HEK293 (cell line): ENCODE measurements at regions not wholly inside any gene's neighbourhood (a gene's known extent, or its start where the extent isn't known, plus 50 kb on each side); places are given as distances from the start of the nearest gene placed in this dataset.

Experiments
- CTCF ChIA-PET: fragments of 350-600 bp; formaldehyde crosslinking; extraction: SDS; loops from one replicate; lab custom pipeline; 2021; ENCODE audit warnings: antibody characterized with exemption; lab: Yijun Ruan, JAX
- POLR2A ChIA-PET: fragments of 300-600 bp; formaldehyde crosslinking; extraction: SDS; loops from one replicate; lab custom pipeline; 2020; ENCODE audit warnings: antibody characterized with exemption, inconsistent platforms; lab: Yijun Ruan, JAX
- H3K27ac ChIP-seq: fragments of 200-500 bp; sonication (Bioruptor generic); 2 replicates; pipeline ENCODE4 v1.5.1; 2014; ENCODE audit warnings: low read depth, low read length, control low read depth, inconsistent platforms; ENCODE audit errors: extremely low read depth
- H3K36me3 ChIP-seq, 2 experiments: fragments of 200-500 bp in 1 of 2; sonication (Bioruptor generic) in 1 of 2; 1 replicate in 1 of 2; 2 replicates in 1 of 2; pipeline ENCODE4 v1.5.1; 2014 to 2017; ENCODE audit warnings: inconsistent platforms in 2 of 2, low read length in 2 of 2; ENCODE audit not compliant: control insufficient read depth in 2 of 2, insufficient read depth in 1 of 2
- H3K4me1 ChIP-seq: fragments of 200-500 bp; sonication (Bioruptor generic); 2 replicates; pipeline ENCODE4 v1.5.1; 2014; ENCODE audit warnings: mild to moderate bottlenecking, low read length, inconsistent platforms; ENCODE audit not compliant: control insufficient read depth, insufficient read depth
- H3K4me3 ChIP-seq: 2 replicates; pipeline ENCODE4 v1.5.1; 2011; ENCODE audit warnings: low read depth, mild to moderate bottlenecking, control low read depth, low read length, moderate library complexity
- H3K9me3 ChIP-seq: fragments of 200-500 bp; sonication (Bioruptor generic); 2 replicates; pipeline ENCODE4 v1.5.1; 2014; ENCODE audit warnings: low read depth, low read length, inconsistent platforms; ENCODE audit not compliant: control insufficient read depth, insufficient read depth
- ZBTB20 ChIP-seq: fragments of 450-650 bp; formaldehyde crosslinking; IDR thresholded peaks from 2 replicates; pipeline ENCODE4 v1.5.1; 2016; ENCODE audit warnings: missing biosample characterization, missing genetic modification characterization
- ZBTB48 ChIP-seq: fragments of 450-650 bp; formaldehyde crosslinking; IDR thresholded peaks from 2 replicates; pipeline ENCODE4 v1.5.1; 2016; ENCODE audit warnings: missing biosample characterization, missing genetic modification characterization
- ZNF155 ChIP-seq: fragments of 450-650 bp; formaldehyde crosslinking; IDR thresholded peaks from 2 replicates; pipeline ENCODE4 v1.5.1; 2016; ENCODE audit warnings: missing biosample characterization, missing genetic modification characterization
- ZNF19 ChIP-seq: fragments of 450-650 bp; formaldehyde crosslinking; IDR thresholded peaks from 2 replicates; pipeline ENCODE4; 2016; ENCODE audit warnings: missing biosample characterization, missing genetic modification characterization, low read depth
- ZNF223 ChIP-seq: fragments of 450-650 bp; formaldehyde crosslinking; IDR thresholded peaks from 2 replicates; pipeline ENCODE4 v1.5.1; 2016; ENCODE audit warnings: missing biosample characterization, missing genetic modification characterization
- ZNF366 ChIP-seq: fragments of 450-650 bp; formaldehyde crosslinking; conservative IDR thresholded peaks from 2 replicates; pipeline ENCODE4 v1.5.1; 2016; ENCODE audit warnings: missing biosample characterization, missing genetic modification characterization
- ZNF449 ChIP-seq: fragments of 450-650 bp; formaldehyde crosslinking; IDR thresholded peaks from 2 replicates; pipeline ENCODE4 v1.5.1; 2017; ENCODE audit warnings: missing biosample characterization, mild to moderate bottlenecking, missing genetic modification characterization, moderate library complexity
- ZNF488 ChIP-seq: fragments of 450-650 bp; formaldehyde crosslinking; IDR thresholded peaks from 2 replicates; pipeline ENCODE4 v1.5.1; 2016; ENCODE audit warnings: missing biosample characterization, missing genetic modification characterization
- ZNF544 ChIP-seq: fragments of 450-650 bp; formaldehyde crosslinking; IDR thresholded peaks from 2 replicates; pipeline ENCODE4 v1.5.0; 2017; ENCODE audit warnings: missing biosample characterization, missing genetic modification characterization
- ZNF624 ChIP-seq: fragments of 450-650 bp; formaldehyde crosslinking; IDR thresholded peaks from 2 replicates; pipeline ENCODE4 v1.5.1; 2017; ENCODE audit warnings: missing biosample characterization, missing genetic modification characterization
- ZNF747 ChIP-seq: fragments of 450-650 bp; formaldehyde crosslinking; IDR thresholded peaks from 2 replicates; pipeline ENCODE4 v1.5.1; 2016; ENCODE audit warnings: missing biosample characterization, missing genetic modification characterization
- ZNF76 ChIP-seq: fragments of 450-650 bp; formaldehyde crosslinking; IDR thresholded peaks from 2 replicates; pipeline ENCODE4; 2016; ENCODE audit warnings: low read depth, missing biosample characterization, missing genetic modification characterization, borderline replicate concordance
- ZNF843 ChIP-seq: fragments of 450-650 bp; formaldehyde crosslinking; IDR thresholded peaks from 2 replicates; pipeline ENCODE4 v1.5.1; 2016; ENCODE audit warnings: missing biosample characterization, missing genetic modification characterization
- ZSCAN30 ChIP-seq: fragments of 450-650 bp; IDR thresholded peaks from 2 replicates; pipeline ENCODE4 v1.5.1; 2018; ENCODE audit warnings: missing biosample characterization, mild to moderate bottlenecking, missing genetic modification characterization, moderate library complexity
- TF ChIP-seq, protein P1 (sequence below): fragments of 450-650 bp; formaldehyde crosslinking; IDR thresholded peaks from 2 replicates; pipeline ENCODE4 v1.5.1; 2016; ENCODE audit warnings: missing biosample characterization, missing genetic modification characterization
- TF ChIP-seq, protein P2 (sequence below): fragments of 450-650 bp; formaldehyde crosslinking; IDR thresholded peaks from 2 replicates; pipeline ENCODE4 v1.5.1; 2016; ENCODE audit warnings: missing biosample characterization, missing genetic modification characterization
- TF ChIP-seq, protein P3 (sequence below): fragments of 450-650 bp; formaldehyde crosslinking; IDR thresholded peaks from 2 replicates; pipeline ENCODE4 v1.5.1; 2016; ENCODE audit warnings: missing biosample characterization, missing genetic modification characterization

GRCh38 chr7:36035186-36035585 is 117.9 kb upstream of the EEPD1 start (continued):
- TF ChIP-seq, protein P1, sequence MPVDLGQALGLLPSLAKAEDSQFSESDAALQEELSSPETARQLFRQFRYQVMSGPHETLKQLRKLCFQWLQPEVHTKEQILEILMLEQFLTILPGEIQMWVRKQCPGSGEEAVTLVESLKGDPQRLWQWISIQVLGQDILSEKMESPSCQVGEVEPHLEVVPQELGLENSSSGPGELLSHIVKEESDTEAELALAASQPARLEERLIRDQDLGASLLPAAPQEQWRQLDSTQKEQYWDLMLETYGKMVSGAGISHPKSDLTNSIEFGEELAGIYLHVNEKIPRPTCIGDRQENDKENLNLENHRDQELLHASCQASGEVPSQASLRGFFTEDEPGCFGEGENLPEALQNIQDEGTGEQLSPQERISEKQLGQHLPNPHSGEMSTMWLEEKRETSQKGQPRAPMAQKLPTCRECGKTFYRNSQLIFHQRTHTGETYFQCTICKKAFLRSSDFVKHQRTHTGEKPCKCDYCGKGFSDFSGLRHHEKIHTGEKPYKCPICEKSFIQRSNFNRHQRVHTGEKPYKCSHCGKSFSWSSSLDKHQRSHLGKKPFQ (tag by site-specific recombination), result no peak
- no peak for TF ChIP-seq ZBTB20 (tag by site-specific recombination)

DNA sequence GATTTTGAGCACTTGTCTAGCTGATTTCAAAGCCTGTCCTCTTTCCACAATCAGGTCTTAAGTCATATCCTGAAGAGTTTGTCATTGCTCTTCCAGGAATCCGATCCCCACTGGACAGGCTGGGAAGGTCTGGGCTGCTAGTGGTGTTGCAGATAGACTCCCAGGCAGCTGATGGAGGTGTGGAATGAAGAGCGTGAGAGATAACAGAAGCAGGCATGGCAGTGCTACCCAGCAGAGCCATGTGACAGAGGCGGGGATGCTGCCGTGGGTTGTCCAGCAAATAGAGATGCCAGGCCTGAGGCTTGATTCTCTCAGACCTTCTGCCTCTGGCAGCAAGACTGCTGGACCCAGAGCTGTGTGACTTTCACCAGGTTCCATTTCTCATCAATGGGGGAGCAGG is 116.5 kb upstream of the EEPD1 start:
- H3K36me3 ChIP-seq, result no peaks in the 10 kb centered on the region
- peak overlapping the region; percentile 34; the same call in 1 of the 2 replicates for H3K27ac ChIP-seq
- TF ChIP-seq ZBTB20 (tag by site-specific recombination), result no peak
- TF ChIP-seq ZNF366 (tag by site-specific recombination), result no peak
- no peak for TF ChIP-seq ZNF544
- no peak for TF ChIP-seq ZSCAN30 (tag by site-specific recombination)
- no peak for TF ChIP-seq ZBTB48 (tag by site-specific recombination)
- no peak for TF ChIP-seq ZNF488 (tag by site-specific recombination)
- no peak for TF ChIP-seq ZNF76 (tag by site-specific recombination)
- TF ChIP-seq ZNF843 (tag by site-specific recombination), result no peak
- no peak for TF ChIP-seq ZNF747 (tag by site-specific recombination)
- TF ChIP-seq, protein P2, sequence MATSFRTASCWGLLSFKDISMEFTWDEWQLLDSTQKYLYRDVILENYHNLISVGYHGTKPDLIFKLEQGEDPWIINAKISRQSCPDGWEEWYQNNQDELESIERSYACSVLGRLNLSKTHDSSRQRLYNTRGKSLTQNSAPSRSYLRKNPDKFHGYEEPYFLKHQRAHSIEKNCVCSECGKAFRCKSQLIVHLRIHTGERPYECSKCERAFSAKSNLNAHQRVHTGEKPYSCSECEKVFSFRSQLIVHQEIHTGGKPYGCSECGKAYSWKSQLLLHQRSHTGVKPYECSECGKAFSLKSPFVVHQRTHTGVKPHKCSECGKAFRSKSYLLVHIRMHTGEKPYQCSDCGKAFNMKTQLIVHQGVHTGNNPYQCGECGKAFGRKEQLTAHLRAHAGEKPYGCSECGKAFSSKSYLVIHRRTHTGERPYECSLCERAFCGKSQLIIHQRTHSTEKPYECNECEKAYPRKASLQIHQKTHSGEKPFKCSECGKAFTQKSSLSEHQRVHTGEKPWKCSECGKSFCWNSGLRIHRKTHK, result no peak
- TF ChIP-seq, protein P3, sequence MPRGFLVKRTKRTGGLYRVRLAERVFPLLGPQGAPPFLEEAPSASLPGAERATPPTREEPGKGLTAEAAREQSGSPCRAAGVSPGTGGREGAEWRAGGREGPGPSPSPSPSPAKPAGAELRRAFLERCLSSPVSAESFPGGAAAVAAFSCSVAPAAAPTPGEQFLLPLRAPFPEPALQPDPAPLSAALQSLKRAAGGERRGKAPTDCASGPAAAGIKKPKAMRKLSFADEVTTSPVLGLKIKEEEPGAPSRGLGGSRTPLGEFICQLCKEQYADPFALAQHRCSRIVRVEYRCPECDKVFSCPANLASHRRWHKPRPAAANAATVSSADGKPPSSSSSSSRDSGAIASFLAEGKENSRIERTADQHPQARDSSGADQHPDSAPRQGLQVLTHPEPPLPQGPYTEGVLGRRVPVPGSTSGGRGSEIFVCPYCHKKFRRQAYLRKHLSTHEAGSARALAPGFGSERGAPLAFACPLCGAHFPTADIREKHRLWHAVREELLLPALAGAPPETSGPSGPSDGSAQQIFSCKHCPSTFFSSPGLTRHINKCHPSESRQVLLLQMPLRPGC (tag by site-specific recombination), result no peak
- no peak for TF ChIP-seq ZNF449
- TF ChIP-seq ZNF19 (tag by site-specific recombination), result no peak
- TF ChIP-seq ZNF624 (tag by site-specific recombination), result no peak
- no peak for TF ChIP-seq ZNF155 (tag by site-specific recombination)
- no peak for TF ChIP-seq ZNF223 (tag by site-specific recombination)
- H3K9me3 ChIP-seq, result no peaks in the 10 kb centered on the region
- CTCF ChIA-PET, result interaction anchor here (0.6 to 1.6 kb wide), 6 partner anchors 11 to 255 kb away, joined by 3 to 7 read pairs (median 4); no protein-coding TSS in a partner anchor
- H3K4me3 ChIP-seq, result no peak overlapping the region
- POLR2A ChIA-PET, result interaction anchor here (0.7 to 1.4 kb wide), 2 partner anchors 12 to 50 kb away, joined by 3 to 6 read pairs; no protein-coding TSS in a partner anchor
- peaks cover 4% of the 10 kb centered on the region for H3K4me1 ChIP-seq
